Effector memory CD8-positive, alpha-beta T cell (primary cell): ENCODE measurements at regions not wholly inside any gene's neighbourhood (a gene's known extent, or its start where the extent isn't known, plus 50 kb on each side); places are given as distances from the start of the nearest gene placed in this dataset.
"Not testable (repeated sequence)": the region's sequence is repeated elsewhere in the genome, so short reads cannot be mapped to it uniquely, and the experiment has no call there.

Source experiments
- ATAC-seq: fragments of 150-1000 bp; cut with Tn5 transposase; replicated peaks from 2 replicates; pipeline ENCODE4 v1.10.0; 2021; ENCODE audit warnings: mild to moderate bottlenecking, moderate library complexity
- DNase-seq, 3 experiments: peaks; one replicate each; pipeline ENCODE4 v3.0.0; 2021
- H3K27ac Mint-ChIP-seq, 2 donors: one replicate each; pipeline ENCODE4 v1.8.0; 2022; ENCODE audit warnings: mild to moderate bottlenecking in 2 of 2, mixed read lengths in 2 of 2, moderate library complexity in 2 of 2
- H3K27me3 Mint-ChIP-seq, 2 donors: one replicate each; pipeline ENCODE4 v1.8.0; 2022; ENCODE audit warnings: mixed read lengths in 2 of 2
- H3K36me3 Mint-ChIP-seq: one replicate; pipeline ENCODE4 v1.8.0; 2022; ENCODE audit warnings: mild to moderate bottlenecking, moderate library complexity, mixed read lengths; ENCODE audit not compliant: insufficient read depth
- H3K4me1 Mint-ChIP-seq, 2 donors: one replicate each; pipeline ENCODE4 v1.8.0; 2022; ENCODE audit warnings: low read depth in 2 of 2, mixed read lengths in 2 of 2
- H3K4me3 Mint-ChIP-seq, 2 donors: one replicate each; pipeline ENCODE4 v1.8.0; 2022; ENCODE audit warnings: mild to moderate bottlenecking in 2 of 2, mixed read lengths in 2 of 2, moderate library complexity in 2 of 2
- H3K9me3 Mint-ChIP-seq, 2 donors: one replicate each; pipeline ENCODE4 v1.8.0; 2022; ENCODE audit warnings: mixed read lengths in 2 of 2

GRCh38 chr5:77898385-77898784 lies 122.2 kb upstream of the TBCA start:
- Mint-ChIP-seq H3K27ac (no peak overlapping the region), H3K36me3 (no peaks in the 10 kb centered on the region), H3K4me3 (no peak overlapping the region), H3K9me3 (no peaks in the 10 kb centered on the region), H3K27me3 (peaks cover 18 to 33% of the 10 kb centered on the region in 2 donors), H3K4me1 (no peaks in the 10 kb centered on the region)
- DNase-seq = no peak
- ATAC-seq = no peak

DNA sequence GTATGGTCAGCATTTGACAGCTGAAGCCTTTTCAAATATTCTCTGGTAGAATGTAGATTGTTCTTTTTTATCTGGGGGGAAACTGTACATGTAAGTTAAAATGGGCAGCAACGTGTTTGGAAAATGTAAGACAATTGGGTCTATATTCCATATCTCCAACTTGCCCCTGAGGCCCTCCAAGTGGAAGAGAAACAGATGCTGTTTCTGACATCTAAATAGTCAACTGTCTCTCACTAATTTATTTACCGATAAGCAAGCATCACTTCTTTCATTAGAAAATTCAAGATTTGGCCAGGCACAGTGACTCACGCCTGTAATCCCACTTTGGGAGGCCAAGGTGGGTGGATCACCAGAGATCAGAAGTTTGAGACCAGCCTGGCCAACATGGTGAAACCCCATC lies 120.2 kb upstream of the TBCA start:
- Mint-ChIP-seq H3K4me3 (no peak overlapping the region), H3K36me3 (no peaks in the 10 kb centered on the region), H3K4me1 (no peaks in the 10 kb centered on the region)

GRCh38 chr5:77894103-77894502 lies 118.0 kb upstream of the TBCA start:
- H3K27ac Mint-ChIP-seq, H3K4me3 Mint-ChIP-seq, ATAC-seq, H3K9me3 Mint-ChIP-seq, H3K4me1 Mint-ChIP-seq, H3K36me3 Mint-ChIP-seq, DNase-seq: not testable (repeated sequence)
- H3K27me3 Mint-ChIP-seq = peaks cover 26 to 28% of the 10 kb centered on the region in 2 donors

More for the DNA sequence above, 120.2 kb upstream of the TBCA start:
- no peak overlapping the region for H3K27ac Mint-ChIP-seq
- no peak for DNase-seq
- no peaks in the 10 kb centered on the region for H3K9me3 Mint-ChIP-seq
- ATAC-seq = no peak
- peaks cover 37 to 42% of the 10 kb centered on the region in 2 donors for H3K27me3 Mint-ChIP-seq

DNA sequence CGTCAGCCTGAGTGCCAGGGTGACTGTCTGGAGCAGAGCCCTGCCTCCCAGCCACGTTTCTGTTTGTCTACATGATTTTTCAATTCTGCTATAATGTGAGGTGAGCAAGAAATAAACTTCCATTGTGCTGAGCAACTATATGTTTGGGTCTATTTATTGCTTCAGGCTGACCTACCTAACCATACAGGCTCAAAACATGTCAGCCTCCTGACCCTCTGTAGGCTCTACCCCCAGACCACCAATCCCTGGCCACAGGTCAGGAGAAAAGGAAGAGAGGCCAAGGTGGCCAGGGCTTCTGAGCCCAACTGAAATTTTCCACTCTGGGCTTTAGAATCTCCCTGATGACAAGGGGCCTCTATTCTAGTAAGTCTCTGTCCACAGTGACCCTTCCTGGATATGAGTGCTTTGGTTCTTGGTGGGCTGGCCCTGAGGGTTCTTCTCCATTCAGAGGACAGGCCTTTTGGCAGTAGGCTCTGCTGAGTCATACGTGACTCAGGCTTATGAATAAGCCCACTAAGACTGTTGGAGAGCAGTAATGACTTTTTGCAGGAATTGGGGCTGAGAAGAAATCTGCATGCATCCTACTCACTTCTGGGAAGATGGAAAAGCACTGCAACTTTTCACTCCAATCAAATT lies 117.2 kb upstream of the TBCA start:
- no peaks in the 10 kb centered on the region for H3K36me3 Mint-ChIP-seq
- no peaks in the 10 kb centered on the region for H3K4me1 Mint-ChIP-seq
- DNase-seq = no peak
- no peak overlapping the region for H3K4me3 Mint-ChIP-seq
- no peak for ATAC-seq
- no peaks in the 10 kb centered on the region for H3K9me3 Mint-ChIP-seq
- H3K27ac Mint-ChIP-seq = no peak overlapping the region
- H3K27me3 Mint-ChIP-seq = peaks cover 25 to 28% of the 10 kb centered on the region in 2 donors

DNA sequence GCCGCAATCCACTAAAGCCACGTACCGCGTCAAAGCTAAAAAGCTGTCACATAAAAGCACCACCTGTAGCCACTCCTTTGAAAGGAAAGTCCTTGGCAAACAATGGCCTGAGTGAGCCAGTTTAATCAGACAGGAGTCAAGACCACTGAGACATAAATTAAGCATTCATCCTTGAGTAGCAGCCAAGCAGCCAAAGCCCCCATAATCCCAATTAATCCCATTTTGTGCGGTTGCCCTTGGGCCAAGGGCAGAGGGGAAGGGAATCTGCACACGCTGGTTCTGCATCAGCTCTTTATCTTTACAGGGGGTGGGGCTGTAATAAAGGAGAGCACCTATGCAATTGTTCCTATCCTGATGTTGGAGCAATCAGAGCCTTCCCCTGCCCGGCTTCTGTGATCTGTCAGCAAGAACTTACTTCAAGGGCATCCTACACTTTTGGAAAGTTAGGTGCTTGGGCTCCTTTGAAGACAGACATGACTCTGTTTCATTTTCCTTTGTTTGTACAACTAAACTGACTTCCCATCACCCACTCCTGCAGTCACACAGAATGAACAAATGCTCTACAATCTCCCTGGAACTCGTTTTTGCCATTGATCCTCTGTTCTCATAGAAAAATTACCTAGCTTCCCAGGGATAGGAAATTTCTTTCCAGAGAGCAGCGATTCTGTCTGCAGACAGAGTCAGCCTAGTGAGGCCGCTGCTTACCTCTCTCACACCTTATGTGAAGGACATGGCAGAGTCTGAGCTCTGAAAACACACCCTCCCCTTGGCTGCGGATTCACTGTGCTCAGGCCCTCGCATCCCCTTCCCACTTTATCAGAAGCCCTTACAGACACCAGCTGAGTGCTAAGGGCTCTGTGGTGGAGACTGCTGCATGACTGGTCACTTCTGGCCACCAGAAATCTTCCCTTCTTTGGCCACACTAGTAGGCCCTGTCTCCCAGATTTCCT lies 116.2 kb upstream of the TBCA start:
- Mint-ChIP-seq H3K4me1 (no peaks in the 10 kb centered on the region), H3K4me3 (no peak overlapping the region), H3K27ac (no peak overlapping the region), H3K36me3 (no peaks in the 10 kb centered on the region), H3K9me3 (no peaks in the 10 kb centered on the region), H3K27me3 (peaks cover 23 to 28% of the 10 kb centered on the region in 2 donors)
- no peak for DNase-seq
- ATAC-seq = no peak

DNA sequence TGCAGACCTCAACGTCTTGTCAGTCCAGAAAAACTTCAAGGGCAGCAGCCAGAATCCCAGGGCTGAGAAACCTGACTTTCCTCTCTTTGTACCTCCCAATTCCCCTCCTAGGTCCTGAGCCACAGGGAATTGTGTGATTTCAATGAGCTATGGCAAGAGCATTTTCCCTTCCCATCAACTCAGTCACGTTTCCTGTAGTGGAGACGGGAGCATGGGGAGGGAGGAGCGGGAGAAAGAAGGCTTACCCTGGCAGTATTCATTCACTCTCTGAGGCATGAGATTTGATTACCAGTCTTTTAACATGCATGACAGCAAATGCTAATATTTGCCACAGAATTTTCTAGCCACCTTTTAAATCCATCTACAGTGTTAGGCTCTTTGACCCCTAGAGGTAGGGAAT lies 109.4 kb upstream of the TBCA start:
- no peaks in the 10 kb centered on the region for H3K36me3 Mint-ChIP-seq
- no peaks in the 10 kb centered on the region for H3K9me3 Mint-ChIP-seq
- ATAC-seq = no peak
- H3K4me1 Mint-ChIP-seq = no peaks in the 10 kb centered on the region
- H3K4me3 Mint-ChIP-seq = no peak overlapping the region
- H3K27me3 Mint-ChIP-seq = peaks cover 29% of the 10 kb centered on the region in 2 donors
- no peak for DNase-seq
- no peak overlapping the region for H3K27ac Mint-ChIP-seq

DNA sequence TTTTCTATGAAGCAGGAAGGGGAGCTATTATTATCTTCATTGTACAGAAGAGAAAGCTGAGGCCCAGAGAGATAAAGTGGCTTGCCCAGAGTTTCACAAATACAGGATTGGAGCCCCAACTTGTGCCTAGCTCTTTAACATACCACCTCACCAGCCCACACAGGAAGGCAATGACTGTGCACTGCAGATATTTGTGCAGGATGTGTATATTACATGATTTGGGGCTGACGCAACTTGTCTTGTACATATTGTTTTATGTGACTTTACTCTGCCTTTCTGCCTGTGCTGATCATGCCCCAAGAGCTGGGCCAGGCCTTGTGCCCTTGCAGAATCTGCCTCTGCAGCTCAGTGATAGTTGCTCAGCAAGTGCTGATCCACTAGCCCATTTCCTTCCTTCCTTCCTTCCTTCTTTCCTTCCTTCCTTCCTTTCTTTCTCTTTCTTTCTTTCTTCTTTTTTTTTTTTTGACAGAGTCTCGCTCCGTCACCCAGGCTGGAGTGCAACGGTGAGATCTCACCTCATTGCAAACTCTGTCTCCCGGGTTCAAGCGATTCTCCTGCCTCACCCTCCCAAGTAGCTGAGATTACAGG lies 106.6 kb upstream of the TBCA start:
- DNase-seq = no peak
- Mint-ChIP-seq H3K27me3 (peaks cover 29% of the 10 kb centered on the region in 2 donors), H3K27ac (no peak overlapping the region), H3K9me3 (no peaks in the 10 kb centered on the region), H3K4me1 (no peaks in the 10 kb centered on the region), H3K36me3 (no peaks in the 10 kb centered on the region), H3K4me3 (no peak overlapping the region)
- ATAC-seq = no peak

DNA sequence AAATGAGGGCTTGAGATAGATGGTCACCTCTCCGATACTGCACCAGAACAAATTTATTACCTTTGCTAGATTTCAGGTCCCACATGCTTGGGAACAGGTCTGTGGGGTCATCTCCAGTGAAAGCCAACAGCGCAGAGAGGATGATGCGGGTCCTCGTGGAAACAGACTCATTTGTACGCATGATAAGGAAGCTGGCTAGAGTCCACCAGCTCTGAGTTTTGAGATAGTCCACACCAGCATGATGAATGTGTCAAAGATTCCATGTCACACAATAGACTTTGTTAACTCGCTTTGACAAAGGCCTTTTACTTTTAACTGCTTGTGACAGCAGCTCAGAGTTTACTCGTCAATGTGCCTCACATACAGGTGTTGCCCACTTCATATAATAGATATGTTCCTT lies 105.4 kb upstream of the TBCA start:
- Mint-ChIP-seq H3K4me3 (no peak overlapping the region), H3K36me3 (no peaks in the 10 kb centered on the region), H3K9me3 (no peaks in the 10 kb centered on the region), H3K27ac (no peak overlapping the region), H3K27me3 (peaks cover 29% of the 10 kb centered on the region in 2 donors), H3K4me1 (no peaks in the 10 kb centered on the region)
- DNase-seq = no peak
- no peak for ATAC-seq

DNA sequence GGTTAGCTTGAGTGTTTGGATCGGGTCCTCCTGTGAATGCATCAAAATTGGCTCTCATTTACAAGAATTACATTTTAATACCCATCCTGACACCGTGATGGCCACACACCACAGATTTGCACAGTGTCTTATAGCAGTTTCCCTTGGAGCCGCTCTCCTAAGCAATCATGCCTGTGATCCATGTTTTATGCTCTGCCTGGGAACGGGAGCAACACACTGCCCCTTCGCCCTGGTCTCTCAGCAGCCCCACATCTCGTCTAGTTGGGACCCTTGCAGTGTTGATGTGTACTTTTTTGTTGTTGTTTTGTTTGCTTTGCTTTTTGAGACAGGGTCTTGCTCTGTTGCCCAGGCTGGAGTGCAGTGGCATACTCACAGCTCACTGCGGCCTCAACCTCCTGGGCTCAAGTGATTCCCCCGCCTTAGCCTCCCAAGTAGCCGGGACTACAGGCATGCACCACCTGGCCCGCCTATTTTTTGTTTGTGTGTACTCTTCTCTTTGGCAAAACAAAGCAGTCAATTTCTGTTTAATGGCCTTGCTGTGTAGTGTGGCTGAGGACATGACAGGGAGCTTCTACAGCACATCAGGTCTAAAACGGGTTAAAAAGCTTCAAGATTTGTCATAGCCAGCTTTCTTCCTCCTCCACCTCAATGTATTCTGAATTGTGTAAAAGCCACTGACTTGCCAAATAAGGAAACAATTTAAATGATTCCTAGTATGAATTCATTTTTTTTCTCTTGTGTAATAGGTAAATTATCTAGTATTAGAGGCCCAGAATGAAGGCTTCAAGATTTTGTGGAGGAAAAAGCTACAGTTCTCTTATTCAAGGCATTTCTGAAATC lies 101.6 kb upstream of the TBCA start:
- H3K4me3 Mint-ChIP-seq = no peak overlapping the region
- no peaks in the 10 kb centered on the region for H3K36me3 Mint-ChIP-seq
- no peak overlapping the region for H3K27ac Mint-ChIP-seq
- peaks cover 2% of the 10 kb centered on the region in 2 donors for H3K27me3 Mint-ChIP-seq
- ATAC-seq (no peak), DNase-seq (no peak)
- no peaks in the 10 kb centered on the region for H3K4me1 Mint-ChIP-seq
- H3K9me3 Mint-ChIP-seq = no peaks in the 10 kb centered on the region

DNA sequence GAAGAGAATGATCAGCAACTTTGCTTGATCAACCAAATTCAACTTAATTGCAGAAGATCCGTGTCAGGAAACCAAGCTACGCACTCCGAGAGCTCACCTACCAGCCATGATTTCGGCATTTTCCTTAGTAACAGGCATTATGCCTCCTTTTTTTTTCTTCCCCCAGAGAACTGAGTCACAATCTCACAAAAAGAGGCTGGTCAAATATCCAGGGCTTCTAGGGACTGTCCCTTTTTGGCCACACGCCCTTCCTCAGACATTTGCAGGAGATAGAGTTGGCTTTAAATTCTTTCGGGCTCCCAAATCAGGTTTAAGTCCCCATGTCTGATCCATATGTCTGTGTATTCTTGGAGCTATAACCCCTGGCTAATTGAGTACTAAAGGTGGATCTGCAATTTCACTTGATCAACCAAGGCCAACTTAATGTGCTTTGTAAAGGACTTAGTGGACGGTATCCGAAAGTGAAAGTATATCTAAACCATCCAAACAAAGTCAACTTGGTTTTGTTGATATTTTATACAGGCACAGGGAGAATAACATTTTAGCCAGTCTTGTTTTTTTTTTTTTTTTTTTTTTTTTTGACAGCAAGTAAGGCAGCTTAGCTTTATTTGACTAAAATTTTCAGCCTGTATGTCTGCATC lies 100.8 kb upstream of the TBCA start:
- DNase-seq = no peak
- Mint-ChIP-seq H3K27me3 (no peaks in the 10 kb centered on the region), H3K9me3 (no peaks in the 10 kb centered on the region), H3K27ac (no peak overlapping the region), H3K36me3 (no peaks in the 10 kb centered on the region), H3K4me1 (no peaks in the 10 kb centered on the region), H3K4me3 (no peak overlapping the region)
- ATAC-seq = no peak

DNA sequence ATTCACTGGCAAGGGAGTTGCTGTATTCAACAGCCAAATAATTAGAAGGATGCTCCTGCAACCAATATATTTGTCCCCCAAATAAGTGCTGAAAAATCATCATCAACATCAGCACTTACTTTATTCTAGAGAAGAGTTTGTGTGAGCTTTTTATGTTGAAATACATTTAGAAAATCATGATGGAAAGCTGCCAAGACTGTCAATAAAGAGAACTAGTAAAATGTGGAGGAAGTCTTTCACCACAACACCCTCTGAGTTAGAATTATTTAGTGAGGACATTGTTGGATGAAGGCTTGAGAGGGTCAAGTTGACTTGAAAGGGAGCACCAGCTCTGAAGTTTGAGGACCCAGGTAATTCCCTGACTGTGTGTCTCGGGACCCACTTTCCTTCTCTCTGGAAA lies 100.2 kb upstream of the TBCA start:
- ATAC-seq (no peak), DNase-seq (no peak)
- H3K27ac Mint-ChIP-seq = no peak overlapping the region

GRCh38 chr5:77874691-77875090 lies 98.6 kb upstream of the TBCA start:
- ATAC-seq = no peak
- H3K36me3 Mint-ChIP-seq = no peaks in the 10 kb centered on the region

More for the DNA sequence above, 100.2 kb upstream of the TBCA start:
- no peak overlapping the region for H3K4me3 Mint-ChIP-seq
- H3K27me3 Mint-ChIP-seq = no peaks in the 10 kb centered on the region
- no peaks in the 10 kb centered on the region for H3K9me3 Mint-ChIP-seq
- H3K4me1 Mint-ChIP-seq = no peaks in the 10 kb centered on the region
- H3K36me3 Mint-ChIP-seq = no peaks in the 10 kb centered on the region

DNA sequence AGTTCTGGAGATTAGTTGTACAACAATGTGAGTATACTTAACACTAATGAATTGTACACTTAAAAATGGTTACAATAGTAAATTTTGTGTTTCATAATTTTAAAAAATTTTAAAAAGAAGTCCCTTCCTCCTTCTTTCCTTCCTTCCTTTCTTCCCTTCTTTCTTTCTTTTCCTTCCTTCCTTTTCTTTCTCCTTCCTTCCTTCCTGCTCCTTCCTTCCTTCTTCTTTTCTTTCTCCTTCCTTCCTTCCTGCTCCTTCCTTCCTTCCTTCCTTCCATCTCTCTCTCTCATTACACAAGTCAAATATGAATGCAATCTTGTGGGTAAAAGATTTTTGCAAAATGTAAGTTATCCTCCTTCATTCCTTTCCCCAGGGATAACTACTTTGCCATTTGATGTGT lies 97.1 kb upstream of the TBCA start:
- Mint-ChIP-seq H3K27ac (no peak overlapping the region), H3K36me3 (no peaks in the 10 kb centered on the region), H3K9me3 (no peaks in the 10 kb centered on the region), H3K27me3 (peaks cover under 1 to 3% of the 10 kb centered on the region in 2 donors), H3K4me3 (no peak overlapping the region), H3K4me1 (no peaks in the 10 kb centered on the region)
- DNase-seq (no peak), ATAC-seq (no peak)

More at GRCh38 chr5:77874691-77875090, 98.6 kb upstream of the TBCA start:
- H3K27me3 Mint-ChIP-seq = no peaks in the 10 kb centered on the region
- H3K27ac Mint-ChIP-seq = no peak overlapping the region
- no peak overlapping the region for H3K4me3 Mint-ChIP-seq
- no peaks in the 10 kb centered on the region for H3K4me1 Mint-ChIP-seq
- no peak for DNase-seq
- no peaks in the 10 kb centered on the region for H3K9me3 Mint-ChIP-seq
